Ascending aorta (tissue), 2 donors: ENCODE measurements at regions not wholly inside any gene's neighbourhood (a gene's known extent, or its start where the extent isn't known, plus 50 kb on each side); places are given as distances from the start of the nearest gene placed in this dataset.
"Not testable (repeated sequence)": the region's sequence is repeated elsewhere in the genome, so short reads cannot be mapped to it uniquely, and the experiment has no call there.

ENCODE experiments used
- DNase-seq, 2 donors: peaks; one replicate each; pipeline ENCODE4 v3.0.0-alpha.2; 2019; ENCODE audit warnings: low spot score in 2 of 2
- H3K27ac ChIP-seq, 2 donors: fragments of 200-600 bp; sonication (generic); one replicate each; pipeline ENCODE4 v1.5.1; 2016 to 2017; ENCODE audit warnings: mild to moderate bottlenecking in 1 of 2
- H3K27me3 ChIP-seq: fragments of 200-600 bp; sonication (generic); one replicate; pipeline ENCODE4 v1.5.1; 2017
- H3K36me3 ChIP-seq, 2 donors: fragments of 200-600 bp; sonication (generic); one replicate each; pipeline ENCODE4 v1.5.1; 2016
- H3K4me1 ChIP-seq, 2 donors: fragments of 200-600 bp; sonication (generic); one replicate each; pipeline ENCODE4 v1.5.1; 2016 to 2017; ENCODE audit warnings: mild to moderate bottlenecking in 1 of 2
- H3K4me3 ChIP-seq, 2 donors: fragments of 200-600 bp; sonication (generic); one replicate each; pipeline ENCODE4 v1.5.1; 2016 to 2017; ENCODE audit warnings: mild to moderate bottlenecking in 1 of 2
- H3K9me3 ChIP-seq, 2 donors: fragments of 200-600 bp; sonication (generic); one replicate each; pipeline ENCODE4 v1.5.1; 2016
- intact Hi-C: fragments of 100-400 bp; cut with DNase I; formaldehyde crosslinking; loops from one replicate; pipeline ENCODE4 v1.15.1; 2023
- TF ChIP-seq, protein P1 (sequence below), 3 experiments: fragments of 200-600 bp in 2 of 3; fragments of 450-650 bp in 1 of 3; sonication (generic) in 2 of 3; IDR thresholded peaks; one replicate each; pipeline ENCODE4 v1.5.1; 2016 to 2019; ENCODE audit warnings: antibody characterized with exemption in 3 of 3, mild to moderate bottlenecking in 1 of 3, moderate library complexity in 1 of 3

DNA sequence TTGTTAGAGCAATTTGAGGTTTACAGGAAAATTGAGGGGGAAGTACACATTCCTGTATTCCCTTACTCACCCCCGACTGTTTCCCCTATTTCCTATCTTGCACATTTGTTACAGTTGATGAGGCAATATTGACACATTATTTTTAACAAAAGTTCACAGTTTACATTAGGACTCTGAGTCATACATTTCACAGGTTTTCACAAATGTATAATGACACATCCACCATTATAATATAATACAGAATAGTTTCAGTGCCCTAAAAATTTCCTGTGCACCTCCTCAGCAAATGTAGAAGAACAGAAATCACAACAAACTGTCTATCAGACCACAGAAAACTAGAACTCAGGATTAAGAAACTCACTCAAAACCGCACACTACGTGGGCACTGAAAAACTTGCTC lies 160.6 kb upstream of the RMP24 start:
- H3K36me3 ChIP-seq: no peaks in the 10 kb centered on the region
- H3K27ac ChIP-seq: no peak overlapping the region
- H3K27me3 ChIP-seq: no peaks in the 10 kb centered on the region
- no peaks in the 10 kb centered on the region for H3K4me1 ChIP-seq
- no peaks in the 10 kb centered on the region for H3K9me3 ChIP-seq
- H3K4me3 ChIP-seq: no peak overlapping the region
- DNase-seq: no peak
- intact Hi-C loops: no loop called here
- TF ChIP-seq, protein P1, sequence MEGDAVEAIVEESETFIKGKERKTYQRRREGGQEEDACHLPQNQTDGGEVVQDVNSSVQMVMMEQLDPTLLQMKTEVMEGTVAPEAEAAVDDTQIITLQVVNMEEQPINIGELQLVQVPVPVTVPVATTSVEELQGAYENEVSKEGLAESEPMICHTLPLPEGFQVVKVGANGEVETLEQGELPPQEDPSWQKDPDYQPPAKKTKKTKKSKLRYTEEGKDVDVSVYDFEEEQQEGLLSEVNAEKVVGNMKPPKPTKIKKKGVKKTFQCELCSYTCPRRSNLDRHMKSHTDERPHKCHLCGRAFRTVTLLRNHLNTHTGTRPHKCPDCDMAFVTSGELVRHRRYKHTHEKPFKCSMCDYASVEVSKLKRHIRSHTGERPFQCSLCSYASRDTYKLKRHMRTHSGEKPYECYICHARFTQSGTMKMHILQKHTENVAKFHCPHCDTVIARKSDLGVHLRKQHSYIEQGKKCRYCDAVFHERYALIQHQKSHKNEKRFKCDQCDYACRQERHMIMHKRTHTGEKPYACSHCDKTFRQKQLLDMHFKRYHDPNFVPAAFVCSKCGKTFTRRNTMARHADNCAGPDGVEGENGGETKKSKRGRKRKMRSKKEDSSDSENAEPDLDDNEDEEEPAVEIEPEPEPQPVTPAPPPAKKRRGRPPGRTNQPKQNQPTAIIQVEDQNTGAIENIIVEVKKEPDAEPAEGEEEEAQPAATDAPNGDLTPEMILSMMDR (IDR thresholded peaks at IDR 0.05): no peak

- H3K4me3 ChIP-seq, intact Hi-C loops, H3K27ac ChIP-seq, H3K4me1 ChIP-seq, H3K36me3 ChIP-seq, H3K9me3 ChIP-seq, H3K27me3 ChIP-seq, DNase-seq: not testable (repeated sequence)
These were observed 157.5 kb upstream of the RMP24 start for GRCh38 chr18:35815011-35815410.

- no peak for DNase-seq
- TF ChIP-seq, protein P1 (IDR thresholded peaks at IDR 0.05): no peak
- intact Hi-C loops: no loop called here
- Histone ChIP-seq H3K4me3 (no peak overlapping the region), H3K36me3 (no peaks in the 10 kb centered on the region), H3K4me1 (no peaks in the 10 kb centered on the region), H3K9me3 (no peaks in the 10 kb centered on the region), H3K27ac (no peak overlapping the region), H3K27me3 (no peaks in the 10 kb centered on the region)
These were observed 156.5 kb upstream of the RMP24 start for GRCh38 chr18:35816003-35816402.

- H3K36me3 ChIP-seq: no peaks in the 10 kb centered on the region
- intact Hi-C loops: no loop called here
- H3K4me3 ChIP-seq: no peak overlapping the region
- H3K4me1 ChIP-seq: no peaks in the 10 kb centered on the region
- H3K9me3 ChIP-seq: no peaks in the 10 kb centered on the region
- DNase-seq: no peak
- no peak overlapping the region for H3K27ac ChIP-seq
- no peaks in the 10 kb centered on the region for H3K27me3 ChIP-seq
- TF ChIP-seq, protein P1 (IDR thresholded peaks at IDR 0.05): no peak
These were observed 154.7 kb upstream of the RMP24 start for GRCh38 chr18:35817604-35818352.

GRCh38 chr18:35818353-35818667 lies 154.2 kb upstream of the RMP24 start:
- H3K9me3 ChIP-seq: no peaks in the 10 kb centered on the region
- no peaks in the 10 kb centered on the region for H3K36me3 ChIP-seq
- DNase-seq: no peak
- H3K4me3 ChIP-seq: no peak overlapping the region
- TF ChIP-seq, protein P1 (IDR thresholded peaks at IDR 0.05): no peak
- H3K4me1 ChIP-seq: no peaks in the 10 kb centered on the region
- intact Hi-C loops: no loop called here
- H3K27ac ChIP-seq: no peak overlapping the region
- H3K27me3 ChIP-seq: no peaks in the 10 kb centered on the region

DNA sequence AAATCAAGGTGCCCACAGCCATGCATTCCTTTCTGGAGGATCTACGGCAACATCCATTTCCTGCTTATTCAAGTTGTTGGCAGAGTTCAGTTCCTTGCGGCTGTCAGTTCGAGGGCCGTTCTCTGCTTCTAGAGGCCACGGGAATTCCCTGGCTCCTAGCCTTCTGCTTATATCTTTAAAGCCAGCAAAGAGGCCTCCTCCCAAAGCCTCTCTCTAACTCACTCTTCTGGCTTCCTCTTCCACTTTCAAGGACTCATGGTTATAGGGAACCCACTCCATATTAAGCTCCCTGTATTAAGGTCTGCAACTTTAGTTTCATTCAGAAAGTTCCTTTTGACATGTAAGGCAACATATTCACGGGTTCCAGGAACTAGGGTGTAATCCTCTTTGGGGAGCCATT lies 150.1 kb upstream of the RMP24 start:
- Histone ChIP-seq H3K27me3 (no peaks in the 10 kb centered on the region), H3K36me3 (no peaks in the 10 kb centered on the region), H3K4me1 (no peaks in the 10 kb centered on the region), H3K9me3 (no peaks in the 10 kb centered on the region), H3K27ac (no peak overlapping the region), H3K4me3 (no peak overlapping the region)
- TF ChIP-seq, protein P1 (IDR thresholded peaks at IDR 0.05): no peak
- intact Hi-C loops: no loop called here
- no peak for DNase-seq
